ENCODE measurements at regions not wholly inside any gene's neighbourhood (a gene's known extent, or its start where the extent isn't known, plus 50 kb on each side); places are given as distances from the start of the nearest gene placed in this dataset.

DNA sequence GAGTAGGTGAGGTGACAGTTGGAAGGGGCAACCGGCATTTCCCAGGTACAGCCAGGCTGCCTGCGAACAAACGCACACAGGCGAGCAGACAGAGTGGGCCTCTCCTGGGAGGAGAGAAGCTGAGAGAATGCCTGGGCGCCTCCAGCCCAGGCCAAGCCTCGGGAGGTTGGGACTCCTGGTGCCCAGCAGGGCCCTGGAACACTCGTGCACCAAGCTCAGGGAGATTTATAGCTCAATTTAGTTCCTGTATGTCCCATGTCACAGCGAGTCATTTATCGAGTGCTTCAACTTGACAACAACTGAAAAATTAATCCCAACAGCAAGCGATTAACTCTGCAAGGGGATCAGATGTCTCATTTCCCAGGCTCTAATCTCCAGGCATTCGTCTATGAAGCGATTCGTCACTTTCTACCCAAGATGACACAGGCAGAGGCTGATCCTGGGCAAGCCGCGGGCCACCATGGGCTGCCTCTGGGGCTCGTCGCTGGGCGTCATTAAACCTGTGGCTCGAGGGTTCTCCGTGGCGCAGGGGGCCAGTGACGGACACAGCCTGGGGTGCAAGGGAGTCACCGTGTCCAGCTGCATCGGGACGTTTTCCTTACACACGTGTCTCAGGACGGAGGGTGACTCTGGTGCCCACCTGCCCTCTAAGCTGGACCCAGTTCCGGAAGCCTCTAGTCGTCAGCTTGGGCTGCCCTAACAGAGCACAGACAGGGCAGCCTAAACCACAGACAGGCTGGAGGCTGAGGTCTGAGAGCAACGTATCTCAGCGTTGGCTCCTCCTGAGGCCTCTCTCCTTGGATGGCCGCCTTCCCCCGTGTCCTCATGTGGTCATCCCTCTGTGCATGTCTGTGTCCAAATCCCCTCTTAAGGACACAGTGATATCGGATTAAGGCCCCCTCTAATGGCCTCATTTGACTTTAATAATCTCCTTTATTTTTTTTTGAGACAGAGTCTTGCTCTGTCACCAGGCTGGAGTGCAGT, 154.1 kb downstream of the CTTN start:
- H4K20me1 ChIP-seq (ENCODE audit: low read depth), result peaks cover 3% of the 10 kb centered on the region
- Mint-ChIP-seq H3K4me3 (peak overlapping the region; percentile 50), H3K4me1 (peaks cover 68% of the 10 kb centered on the region), H3K36me3 (no peaks in the 10 kb centered on the region), H3K27ac (peak overlapping the region; percentile 88), H3K9me3 (no peaks in the 10 kb centered on the region), H3K27me3 (ENCODE audit: insufficient read depth, low read depth) (peaks cover 6% of the 10 kb centered on the region)
- no peaks in the 10 kb centered on the region for H3K79me2 ChIP-seq (ENCODE audit: low read depth)
- TF ChIP-seq EZH2 (IDR thresholded peaks at IDR 0.05), result no peak
- no peak for TF ChIP-seq EZH2phosphoT487 (IDR thresholded peaks at IDR 0.05)
- TF ChIP-seq, protein P1, sequence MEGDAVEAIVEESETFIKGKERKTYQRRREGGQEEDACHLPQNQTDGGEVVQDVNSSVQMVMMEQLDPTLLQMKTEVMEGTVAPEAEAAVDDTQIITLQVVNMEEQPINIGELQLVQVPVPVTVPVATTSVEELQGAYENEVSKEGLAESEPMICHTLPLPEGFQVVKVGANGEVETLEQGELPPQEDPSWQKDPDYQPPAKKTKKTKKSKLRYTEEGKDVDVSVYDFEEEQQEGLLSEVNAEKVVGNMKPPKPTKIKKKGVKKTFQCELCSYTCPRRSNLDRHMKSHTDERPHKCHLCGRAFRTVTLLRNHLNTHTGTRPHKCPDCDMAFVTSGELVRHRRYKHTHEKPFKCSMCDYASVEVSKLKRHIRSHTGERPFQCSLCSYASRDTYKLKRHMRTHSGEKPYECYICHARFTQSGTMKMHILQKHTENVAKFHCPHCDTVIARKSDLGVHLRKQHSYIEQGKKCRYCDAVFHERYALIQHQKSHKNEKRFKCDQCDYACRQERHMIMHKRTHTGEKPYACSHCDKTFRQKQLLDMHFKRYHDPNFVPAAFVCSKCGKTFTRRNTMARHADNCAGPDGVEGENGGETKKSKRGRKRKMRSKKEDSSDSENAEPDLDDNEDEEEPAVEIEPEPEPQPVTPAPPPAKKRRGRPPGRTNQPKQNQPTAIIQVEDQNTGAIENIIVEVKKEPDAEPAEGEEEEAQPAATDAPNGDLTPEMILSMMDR (IDR thresholded peaks at IDR 0.05), result no peak
- peaks cover 32% of the 10 kb centered on the region for H3K4me1 ChIP-seq
- no peaks in the 10 kb centered on the region for H3K9me3 ChIP-seq (ENCODE audit: low read depth)
- H3K4me2 ChIP-seq, result no peak overlapping the region
- H3K36me3 ChIP-seq, result no peaks in the 10 kb centered on the region
- no peak overlapping the region for H2AFZ ChIP-seq (replicated peaks)
- no peak overlapping the region for H3K9ac ChIP-seq
- H3K4me3 ChIP-seq, result no peak overlapping the region
- no peak for DNase-seq (ENCODE audit: low spot score)
- H3K27ac ChIP-seq, result no peak overlapping the region
- no peaks in the 10 kb centered on the region for H3K27me3 ChIP-seq
- H3F3A ChIP-seq (ENCODE audit: low read depth), result peaks cover 18% of the 10 kb centered on the region

DNA sequence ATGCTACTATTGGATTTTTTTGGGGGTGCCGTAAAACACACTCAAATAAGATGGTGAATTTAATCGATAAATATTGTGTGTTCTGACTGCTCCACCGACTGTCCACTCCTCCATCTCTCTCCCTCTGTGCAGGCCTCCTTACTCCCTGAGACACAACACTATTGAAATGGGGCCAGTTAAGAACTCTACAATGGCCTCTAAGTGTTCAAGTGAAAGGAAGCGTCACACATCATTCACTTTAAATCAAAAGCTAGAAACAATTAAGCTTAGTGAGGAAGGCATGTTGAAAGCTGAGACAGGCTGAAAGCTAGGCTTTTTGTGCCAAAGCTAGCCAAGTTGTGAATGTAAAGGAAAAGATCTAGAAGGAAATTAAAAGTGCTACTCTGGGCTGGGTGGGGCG, 156.7 kb downstream of the CTTN start:
- H3K27ac ChIP-seq, result peak overlapping the region; percentile 93
- Mint-ChIP-seq H3K9me3 (no peaks in the 10 kb centered on the region), H3K4me1 (peaks cover 61% of the 10 kb centered on the region), H3K4me3 (no peak overlapping the region), H3K27me3 (ENCODE audit: insufficient read depth, low read depth) (peaks cover 5% of the 10 kb centered on the region), H3K36me3 (no peaks in the 10 kb centered on the region), H3K27ac (peak overlapping the region; percentile 57)
- no peaks in the 10 kb centered on the region for H4K20me1 ChIP-seq (ENCODE audit: low read depth)
- H3K4me1 ChIP-seq, result peaks cover 26% of the 10 kb centered on the region
- H3K4me3 ChIP-seq, result no peak overlapping the region
- peak; percentile 75 for DNase-seq (ENCODE audit: low spot score)
- no peaks in the 10 kb centered on the region for H3K9me3 ChIP-seq (ENCODE audit: low read depth)
- H3K79me2 ChIP-seq (ENCODE audit: low read depth), result no peaks in the 10 kb centered on the region
- no peak overlapping the region for H2AFZ ChIP-seq (replicated peaks)
- peak overlapping the region; percentile 61 for H3K4me2 ChIP-seq
- H3K27me3 ChIP-seq, result no peaks in the 10 kb centered on the region
- TF ChIP-seq, protein P1 (IDR thresholded peaks at IDR 0.05), result no peak
- TF ChIP-seq EZH2 (IDR thresholded peaks at IDR 0.05) (no peak), EZH2phosphoT487 (IDR thresholded peaks at IDR 0.05) (no peak)
- H3K36me3 ChIP-seq, result no peaks in the 10 kb centered on the region
- no peak overlapping the region for H3K9ac ChIP-seq
- H3F3A ChIP-seq (ENCODE audit: low read depth), result peaks cover 18% of the 10 kb centered on the region

DNA sequence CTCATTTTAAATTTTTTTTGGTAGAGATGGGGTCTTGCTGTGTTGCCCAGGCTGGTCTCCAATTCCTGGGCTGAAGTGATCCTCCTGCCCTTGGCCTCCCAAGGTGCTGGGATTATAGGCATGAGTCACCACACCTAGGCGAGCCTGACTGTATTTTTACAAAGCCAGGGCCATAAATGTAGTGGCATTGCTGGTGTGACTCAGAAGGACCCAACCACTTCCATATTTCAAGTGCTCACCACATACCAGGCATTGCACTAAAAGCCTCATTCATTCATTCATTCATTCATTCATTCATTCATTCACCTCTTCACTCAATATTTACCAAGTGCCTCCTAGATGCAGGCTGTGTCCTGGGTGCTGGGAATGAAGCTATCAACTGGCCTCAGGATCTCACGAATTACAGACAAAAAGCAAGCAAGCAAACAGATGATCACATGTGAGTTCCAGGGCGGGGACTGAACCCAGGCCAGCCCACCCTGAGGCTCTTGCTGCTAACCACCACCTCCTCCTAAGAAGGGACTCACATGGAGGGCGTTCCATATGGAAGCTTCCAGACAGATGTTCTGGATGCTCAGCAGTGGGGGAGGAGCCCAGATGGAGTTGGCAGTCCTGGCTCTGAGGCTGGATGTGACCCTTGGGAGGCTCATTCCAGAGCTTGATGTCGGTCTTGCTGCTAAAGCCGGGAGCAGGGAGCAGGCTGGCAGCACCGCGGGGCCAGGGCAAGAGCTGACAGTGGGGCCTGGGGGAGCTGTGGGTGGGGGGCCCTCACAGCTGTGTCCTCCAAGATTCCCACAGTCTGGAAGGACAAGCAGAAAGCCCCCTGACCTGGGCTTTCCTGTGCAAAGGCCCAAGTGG, 158.8 kb downstream of the CTTN start:
- no peak for DNase-seq (ENCODE audit: low spot score)
- Mint-ChIP-seq H3K9me3 (no peaks in the 10 kb centered on the region), H3K4me3 (no peak overlapping the region), H3K4me1 (peaks cover 53% of the 10 kb centered on the region), H3K27ac (peak overlapping the region; percentile 79), H3K27me3 (ENCODE audit: insufficient read depth, low read depth) (peaks cover 5% of the 10 kb centered on the region), H3K36me3 (no peaks in the 10 kb centered on the region)
- H3K27ac ChIP-seq, result no peak overlapping the region
- no peaks in the 10 kb centered on the region for H3K36me3 ChIP-seq
- H3K4me3 ChIP-seq, result no peak overlapping the region
- peaks cover 22% of the 10 kb centered on the region for H3K4me1 ChIP-seq
- H3K27me3 ChIP-seq, result no peaks in the 10 kb centered on the region
- H4K20me1 ChIP-seq (ENCODE audit: low read depth), result no peaks in the 10 kb centered on the region
- H3K79me2 ChIP-seq (ENCODE audit: low read depth), result no peaks in the 10 kb centered on the region
- no peak overlapping the region for H2AFZ ChIP-seq (replicated peaks)
- H3K4me2 ChIP-seq, result no peak overlapping the region
- no peaks in the 10 kb centered on the region for H3K9me3 ChIP-seq (ENCODE audit: low read depth)
- no peak overlapping the region for H3K9ac ChIP-seq
- no peak for TF ChIP-seq EZH2 (IDR thresholded peaks at IDR 0.05)
- TF ChIP-seq, protein P1 (IDR thresholded peaks at IDR 0.05), result no peak
- no peak for TF ChIP-seq EZH2phosphoT487 (IDR thresholded peaks at IDR 0.05)
- H3F3A ChIP-seq (ENCODE audit: low read depth), result peaks cover 18% of the 10 kb centered on the region

All from neural progenitor cell (in vitro differentiated cells).